ENCODE measurements at regions not wholly inside any gene's neighbourhood (a gene's known extent, or its start where the extent isn't known, plus 50 kb on each side); places are given as distances from the start of the nearest gene placed in this dataset.

GRCh38 chr1:30310966-30311742 lies 412.2 kb downstream of the MATN1 start:
- no peak for DNase-seq

- DNase-seq, result no peak
Observed at GRCh38 chr1:30307182-30307581, 416.2 kb downstream of the MATN1 start.

GRCh38 chr1:30305519-30305918 lies 417.9 kb downstream of the MATN1 start:
- no peak for DNase-seq

- no peak for DNase-seq
Observed at GRCh38 chr1:30305061-30305460, 418.3 kb downstream of the MATN1 start.

GRCh38 chr1:30304080-30304479 lies 419.3 kb downstream of the MATN1 start:
- DNase-seq, result no peak

- no peak for DNase-seq
Observed at GRCh38 chr1:30303387-30303786, 420.0 kb downstream of the MATN1 start.

GRCh38 chr1:30302858-30303257 lies 420.5 kb downstream of the MATN1 start:
- no peak for DNase-seq

- DNase-seq, result no peak
Observed at GRCh38 chr1:30300669-30301068, 422.7 kb downstream of the MATN1 start.

- no peak for DNase-seq
Observed at GRCh38 chr1:30299393-30299792, 424.0 kb downstream of the MATN1 start.

GRCh38 chr1:30295674-30296073 lies 427.7 kb downstream of the MATN1 start:
- no peak for DNase-seq

GRCh38 chr1:30295266-30295665 lies 428.1 kb downstream of the MATN1 start:
- DNase-seq, result no peak

- no peak for DNase-seq
Observed at GRCh38 chr1:30294508-30294907, 428.9 kb downstream of the MATN1 start.

GRCh38 chr1:30292451-30292850 lies 430.9 kb downstream of the MATN1 start:
- no peak for DNase-seq

- DNase-seq, result no peak
Observed at GRCh38 chr1:30291526-30291925, 431.9 kb downstream of the MATN1 start.

GRCh38 chr1:30290581-30290980 lies 432.8 kb downstream of the MATN1 start:
- DNase-seq, result no peak

GRCh38 chr1:30287976-30288375 lies 435.4 kb downstream of the MATN1 start:
- no peak for DNase-seq

- no peak for DNase-seq
Observed at GRCh38 chr1:30286988-30287839, 436.2 kb downstream of the MATN1 start.

GRCh38 chr1:30286241-30286987 lies 437.0 kb downstream of the MATN1 start:
- DNase-seq, result no peak

- no peak for DNase-seq
Observed at GRCh38 chr1:30285501-30285932, 437.9 kb downstream of the MATN1 start.

- DNase-seq, result no peak
Observed at GRCh38 chr1:30284728-30285475, 438.5 kb downstream of the MATN1 start.

GRCh38 chr1:30284226-30284625 lies 439.2 kb downstream of the MATN1 start:
- no peak for DNase-seq

GRCh38 chr1:30283199-30283962 lies 440.0 kb downstream of the MATN1 start:
- DNase-seq, result no peak
